Hepatocyte (in vitro differentiated cells): ENCODE measurements at regions not wholly inside any gene's neighbourhood (a gene's known extent, or its start where the extent isn't known, plus 50 kb on each side); places are given as distances from the start of the nearest gene placed in this dataset.

Experiments used
- EZH2phosphoT487 ChIP-seq: fragments of 200-600 bp; sonication (generic); IDR thresholded peaks from one replicate; pipeline ENCODE4 v1.6.1; 2018; ENCODE audit warnings: antibody characterized with exemption, mild to moderate bottlenecking, low read depth, moderate library complexity; ENCODE audit not compliant: unreplicated experiment, severe bottlenecking
- TF ChIP-seq, protein P1 (sequence below): fragments of 200-600 bp; sonication (generic); IDR thresholded peaks from 2 replicates; pipeline ENCODE4 v1.5.1; 2016; ENCODE audit warnings: antibody characterized with exemption, mild to moderate bottlenecking; ENCODE audit not compliant: poor library complexity

DNA sequence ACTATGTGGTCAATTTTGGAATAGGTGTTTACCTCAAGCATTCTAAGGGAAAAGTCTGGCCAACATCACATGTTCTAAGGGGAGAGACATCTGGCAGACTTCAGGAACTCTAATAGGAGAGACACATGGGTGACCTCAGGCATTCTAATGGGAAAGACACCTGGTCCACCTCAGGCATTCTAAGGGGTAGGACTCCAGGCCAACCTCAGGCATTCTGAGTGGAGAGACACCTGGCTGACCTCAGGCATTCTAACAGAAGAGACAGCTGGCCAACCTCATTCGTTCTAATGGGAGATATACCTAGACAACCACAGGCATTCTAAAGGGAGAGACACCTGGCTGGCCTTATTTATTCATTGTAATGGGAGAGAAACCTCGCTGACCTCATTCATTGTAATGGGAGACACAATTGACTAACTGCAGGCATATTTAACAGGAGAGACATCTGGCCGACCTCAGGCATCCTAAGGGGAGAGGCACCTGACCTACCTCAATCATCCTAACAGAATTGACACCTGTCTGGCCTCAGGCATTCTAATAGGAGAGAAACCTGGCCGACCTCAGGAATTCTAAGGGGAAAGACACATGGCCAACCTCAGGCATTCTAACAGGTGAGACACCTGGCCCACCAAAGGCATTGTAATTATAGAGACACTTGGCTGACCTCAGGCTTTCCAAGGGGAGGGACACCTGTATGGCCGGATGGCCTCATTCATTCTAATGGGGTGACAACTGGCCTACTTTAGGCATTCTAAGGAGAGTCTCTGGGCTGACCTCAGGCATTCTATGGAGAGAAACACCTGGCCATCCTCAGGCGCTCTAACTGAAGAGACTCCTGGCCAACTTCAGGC, 1346.8 kb downstream of the UQCRFS1 start:
- TF ChIP-seq, protein P1, sequence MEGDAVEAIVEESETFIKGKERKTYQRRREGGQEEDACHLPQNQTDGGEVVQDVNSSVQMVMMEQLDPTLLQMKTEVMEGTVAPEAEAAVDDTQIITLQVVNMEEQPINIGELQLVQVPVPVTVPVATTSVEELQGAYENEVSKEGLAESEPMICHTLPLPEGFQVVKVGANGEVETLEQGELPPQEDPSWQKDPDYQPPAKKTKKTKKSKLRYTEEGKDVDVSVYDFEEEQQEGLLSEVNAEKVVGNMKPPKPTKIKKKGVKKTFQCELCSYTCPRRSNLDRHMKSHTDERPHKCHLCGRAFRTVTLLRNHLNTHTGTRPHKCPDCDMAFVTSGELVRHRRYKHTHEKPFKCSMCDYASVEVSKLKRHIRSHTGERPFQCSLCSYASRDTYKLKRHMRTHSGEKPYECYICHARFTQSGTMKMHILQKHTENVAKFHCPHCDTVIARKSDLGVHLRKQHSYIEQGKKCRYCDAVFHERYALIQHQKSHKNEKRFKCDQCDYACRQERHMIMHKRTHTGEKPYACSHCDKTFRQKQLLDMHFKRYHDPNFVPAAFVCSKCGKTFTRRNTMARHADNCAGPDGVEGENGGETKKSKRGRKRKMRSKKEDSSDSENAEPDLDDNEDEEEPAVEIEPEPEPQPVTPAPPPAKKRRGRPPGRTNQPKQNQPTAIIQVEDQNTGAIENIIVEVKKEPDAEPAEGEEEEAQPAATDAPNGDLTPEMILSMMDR = no peak
- TF ChIP-seq EZH2phosphoT487 = no peak
